ENCODE measurements at regions not wholly inside any gene's neighbourhood (a gene's known extent, or its start where the extent isn't known, plus 50 kb on each side); places are given as distances from the start of the nearest gene placed in this dataset.

DNA sequence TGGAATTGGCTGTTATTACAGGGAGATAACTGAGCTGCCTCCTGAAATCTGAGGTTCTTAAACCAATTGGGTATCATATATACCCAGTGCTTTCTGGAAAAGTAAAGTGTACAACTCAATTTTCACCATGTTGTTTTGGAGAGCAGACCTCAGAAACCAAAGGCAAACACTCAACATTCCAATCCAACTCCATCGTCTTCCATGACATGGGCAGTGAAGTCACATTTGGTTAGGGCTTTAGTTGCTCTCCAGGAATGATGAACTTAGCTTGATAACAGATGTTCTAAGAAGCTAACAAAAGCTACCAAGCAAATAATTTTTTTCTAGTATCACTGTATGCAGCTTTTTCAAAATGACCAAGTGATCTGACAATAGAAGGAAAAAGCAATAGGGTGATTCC is 107.0 kb upstream of the SLC35G4 start:
- no peak overlapping the region for H3K27ac Mint-ChIP-seq
- H3K4me3 Mint-ChIP-seq = no peak overlapping the region
- intact Hi-C loops (cut with micrococcal nuclease) = no loop called here
- peaks cover 6% of the 10 kb centered on the region for H3K27me3 Mint-ChIP-seq (ENCODE audit: low read depth)
- H3K4me1 Mint-ChIP-seq (ENCODE audit: low read depth) = no peaks in the 10 kb centered on the region
- H3K9me3 Mint-ChIP-seq = no peaks in the 10 kb centered on the region
- DNase-seq = no peak
- no peaks in the 10 kb centered on the region for H3K36me3 Mint-ChIP-seq (ENCODE audit: low read depth)
- CTCF ChIA-PET = no interaction called here

DNA sequence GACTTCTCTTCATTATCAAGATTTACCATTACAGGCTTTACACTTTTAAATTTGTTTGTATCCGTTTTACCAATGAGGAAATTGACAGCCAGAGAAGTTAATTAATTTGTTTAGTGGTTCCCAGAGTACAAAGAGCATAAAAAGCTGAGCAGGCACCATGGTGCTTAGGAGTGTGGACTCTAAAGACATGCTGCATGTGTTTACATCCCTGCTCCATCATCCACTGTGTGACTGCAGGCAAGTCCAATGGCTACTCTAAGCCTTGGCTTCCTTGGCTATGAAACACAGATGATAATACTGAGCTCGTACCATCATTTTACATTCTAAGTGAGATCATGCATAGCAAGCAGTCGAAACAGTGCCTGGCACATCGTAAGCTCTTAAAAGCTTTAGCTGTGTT is 108.0 kb upstream of the SLC35G4 start:
- intact Hi-C loops (cut with micrococcal nuclease) = no loop called here
- DNase-seq = no peak
- Mint-ChIP-seq H3K27me3 (ENCODE audit: low read depth) (peaks cover 6% of the 10 kb centered on the region), H3K27ac (no peak overlapping the region), H3K4me3 (no peak overlapping the region), H3K4me1 (ENCODE audit: low read depth) (no peaks in the 10 kb centered on the region), H3K9me3 (no peaks in the 10 kb centered on the region), H3K36me3 (ENCODE audit: low read depth) (no peaks in the 10 kb centered on the region)
- CTCF ChIA-PET = interaction anchor here (1.1 kb wide), 1 partner anchor 9 kb away, joined by 3 read pairs; no protein-coding TSS in a partner anchor

DNA sequence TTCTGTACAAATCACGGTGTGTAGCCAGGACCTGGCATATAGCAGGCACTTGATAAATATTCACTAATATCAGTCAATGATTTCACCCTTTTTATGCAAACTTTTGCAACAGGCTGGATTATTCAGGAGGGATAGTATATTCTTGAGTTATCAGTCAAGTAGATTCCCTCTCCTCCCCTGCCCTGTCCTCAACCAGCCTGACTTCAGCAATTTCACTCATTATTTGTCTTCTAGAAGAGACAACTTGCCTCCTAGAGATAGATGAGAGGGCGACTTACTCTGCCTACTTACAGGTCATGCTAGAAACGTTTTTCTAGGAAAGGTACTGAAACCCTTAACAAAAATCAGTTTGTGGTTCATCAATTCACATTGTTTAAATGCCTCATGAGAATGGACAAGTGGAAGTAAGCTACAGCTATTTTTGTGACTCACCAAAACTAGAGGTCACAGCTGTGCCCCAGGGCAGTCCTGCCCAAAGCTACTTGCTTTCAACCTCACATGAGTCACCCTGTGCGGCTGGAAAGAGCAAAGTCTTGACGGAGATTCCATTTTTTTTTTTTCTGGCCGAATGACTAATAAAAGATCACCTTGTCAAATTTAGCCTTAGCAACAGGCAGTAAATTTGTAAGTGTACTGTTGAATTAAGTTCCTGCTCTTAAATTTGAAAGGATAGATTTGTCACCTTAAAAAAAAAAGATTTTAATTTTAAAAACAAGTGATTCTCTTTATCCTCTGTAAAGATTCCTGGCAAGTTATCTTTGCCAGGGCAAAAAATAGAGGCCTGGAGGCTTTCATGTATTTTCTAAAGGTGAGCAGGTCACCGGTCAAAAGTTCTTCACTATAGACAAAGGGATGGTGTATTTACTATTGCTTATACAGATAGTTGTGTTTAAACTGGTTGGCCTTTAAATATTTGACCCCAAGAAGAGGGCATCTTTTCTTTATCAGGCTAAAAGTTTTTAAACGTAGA is 109.0 kb upstream of the SLC35G4 start:
- Mint-ChIP-seq H3K9me3 (no peaks in the 10 kb centered on the region), H3K27ac (no peak overlapping the region), H3K27me3 (ENCODE audit: low read depth) (peaks cover 6% of the 10 kb centered on the region), H3K36me3 (ENCODE audit: low read depth) (no peaks in the 10 kb centered on the region), H3K4me3 (no peak overlapping the region), H3K4me1 (ENCODE audit: low read depth) (no peaks in the 10 kb centered on the region)
- intact Hi-C loops (cut with micrococcal nuclease) = no loop called here
- CTCF ChIA-PET = no interaction called here
- DNase-seq = no peak

DNA sequence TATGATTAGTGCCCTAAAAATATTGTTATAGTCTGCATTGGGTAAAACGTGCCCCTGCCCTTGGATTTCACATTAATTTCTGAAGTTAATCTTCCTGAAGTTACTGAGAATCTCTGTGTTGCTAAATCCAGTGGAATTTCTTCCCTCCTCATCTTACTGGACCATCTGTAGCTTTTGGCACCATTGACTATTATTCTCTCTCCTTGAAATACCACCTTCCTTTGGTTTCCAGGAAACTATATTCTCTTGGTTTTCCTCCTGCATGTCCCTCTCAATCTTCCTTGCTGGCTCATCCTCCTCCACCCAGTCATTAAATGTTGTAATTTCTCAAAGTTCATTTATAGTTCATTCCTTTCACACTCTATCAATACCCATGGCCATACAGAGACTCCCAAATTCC is 110.6 kb upstream of the SLC35G4 start:
- peaks cover 4% of the 10 kb centered on the region for H3K27me3 Mint-ChIP-seq (ENCODE audit: low read depth)
- CTCF ChIA-PET = no interaction called here
- DNase-seq = no peak
- no peaks in the 10 kb centered on the region for H3K4me1 Mint-ChIP-seq (ENCODE audit: low read depth)
- no peak overlapping the region for H3K4me3 Mint-ChIP-seq
- intact Hi-C loops (cut with micrococcal nuclease) = no loop called here
- H3K9me3 Mint-ChIP-seq = no peaks in the 10 kb centered on the region
- no peak overlapping the region for H3K27ac Mint-ChIP-seq
- H3K36me3 Mint-ChIP-seq (ENCODE audit: low read depth) = no peaks in the 10 kb centered on the region

DNA sequence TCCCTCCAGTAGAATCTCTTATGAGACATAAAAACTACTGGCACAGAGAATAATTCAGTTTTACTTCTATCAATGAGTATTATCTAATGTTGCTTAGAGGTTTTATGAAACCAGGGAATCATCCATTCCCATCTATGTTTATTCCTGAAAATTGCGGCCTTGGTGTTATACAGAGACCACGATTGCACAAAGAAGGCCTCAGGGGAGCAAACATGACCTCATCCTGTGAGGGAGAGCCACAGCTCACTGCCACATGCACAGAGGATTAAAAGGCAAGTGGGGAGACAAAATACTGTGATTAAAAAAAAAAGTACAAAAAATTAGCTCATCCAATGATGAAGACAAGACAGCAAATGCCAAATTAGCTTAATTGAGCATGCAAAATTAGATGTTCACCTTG is 111.8 kb upstream of the SLC35G4 start:
- H3K9me3 Mint-ChIP-seq = no peaks in the 10 kb centered on the region
- H3K36me3 Mint-ChIP-seq (ENCODE audit: low read depth) = no peaks in the 10 kb centered on the region
- no peak for DNase-seq
- no peak overlapping the region for H3K4me3 Mint-ChIP-seq
- H3K27me3 Mint-ChIP-seq (ENCODE audit: low read depth) = peaks cover 2% of the 10 kb centered on the region
- CTCF ChIA-PET = no interaction called here
- intact Hi-C loops (cut with micrococcal nuclease) = no loop called here
- no peaks in the 10 kb centered on the region for H3K4me1 Mint-ChIP-seq (ENCODE audit: low read depth)
- no peak overlapping the region for H3K27ac Mint-ChIP-seq

DNA sequence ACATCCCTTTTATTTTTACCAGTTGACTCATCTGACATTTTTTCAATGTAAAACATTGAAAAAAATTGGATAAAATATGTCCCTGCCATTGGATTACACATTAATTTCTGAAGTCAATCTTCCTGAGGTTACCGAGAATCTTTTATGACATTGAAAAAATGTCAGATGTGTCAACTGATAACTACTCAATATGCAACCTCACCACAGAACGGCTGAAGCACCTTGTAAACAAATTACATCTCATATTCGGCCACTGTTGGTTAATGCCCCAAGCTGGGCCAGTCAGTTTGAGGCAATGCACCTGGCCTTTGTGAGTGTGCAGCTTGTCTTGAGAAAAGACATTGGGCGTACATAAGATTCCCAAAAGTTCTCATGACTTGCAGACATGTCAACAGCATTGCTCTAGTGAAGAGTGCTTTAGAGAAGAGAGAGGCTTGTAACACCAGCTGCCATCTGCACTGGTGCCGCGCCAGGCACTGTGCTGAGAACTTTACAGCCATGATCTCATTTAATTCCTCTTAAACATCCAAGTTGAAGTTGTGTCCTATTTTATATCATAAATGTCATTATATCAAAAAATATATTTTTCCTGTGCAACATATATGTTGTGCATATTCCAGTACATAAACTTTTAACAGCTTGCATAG is 112.7 kb upstream of the SLC35G4 start:
- H3K36me3 Mint-ChIP-seq (ENCODE audit: low read depth) = no peaks in the 10 kb centered on the region
- H3K9me3 Mint-ChIP-seq = no peaks in the 10 kb centered on the region
- H3K4me1 Mint-ChIP-seq (ENCODE audit: low read depth) = no peaks in the 10 kb centered on the region
- DNase-seq = no peak
- H3K4me3 Mint-ChIP-seq = no peak overlapping the region
- intact Hi-C loops (cut with micrococcal nuclease) = no loop called here
- no peak overlapping the region for H3K27ac Mint-ChIP-seq
- H3K27me3 Mint-ChIP-seq (ENCODE audit: low read depth) = peaks cover 2% of the 10 kb centered on the region
- CTCF ChIA-PET = no interaction called here

DNA sequence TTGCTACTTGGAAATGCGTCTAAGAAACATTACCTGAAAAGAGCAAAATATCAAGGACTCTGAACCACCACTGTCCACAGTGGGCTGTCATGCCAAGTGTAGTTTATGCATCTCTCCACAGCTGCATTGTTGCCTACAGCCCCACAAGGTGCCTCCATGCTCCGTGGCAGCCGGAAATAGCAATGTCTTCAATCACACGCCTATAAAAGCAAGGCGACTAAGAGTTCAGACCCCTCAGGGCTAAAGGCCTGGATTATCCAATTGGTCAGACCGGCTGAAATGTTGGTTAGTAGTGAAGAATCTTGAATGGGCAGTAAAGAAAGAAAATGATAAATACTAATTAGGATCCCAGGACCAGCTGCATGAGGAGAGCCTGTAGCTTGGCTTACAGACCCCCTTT is 114.0 kb upstream of the SLC35G4 start:
- no peak overlapping the region for H3K27ac Mint-ChIP-seq
- H3K4me1 Mint-ChIP-seq (ENCODE audit: low read depth) = no peaks in the 10 kb centered on the region
- H3K27me3 Mint-ChIP-seq (ENCODE audit: low read depth) = peaks cover 2% of the 10 kb centered on the region
- intact Hi-C loops (cut with micrococcal nuclease) = no loop called here
- H3K36me3 Mint-ChIP-seq (ENCODE audit: low read depth) = no peaks in the 10 kb centered on the region
- CTCF ChIA-PET = no interaction called here
- H3K9me3 Mint-ChIP-seq = no peaks in the 10 kb centered on the region
- H3K4me3 Mint-ChIP-seq = no peak overlapping the region
- no peak for DNase-seq

DNA sequence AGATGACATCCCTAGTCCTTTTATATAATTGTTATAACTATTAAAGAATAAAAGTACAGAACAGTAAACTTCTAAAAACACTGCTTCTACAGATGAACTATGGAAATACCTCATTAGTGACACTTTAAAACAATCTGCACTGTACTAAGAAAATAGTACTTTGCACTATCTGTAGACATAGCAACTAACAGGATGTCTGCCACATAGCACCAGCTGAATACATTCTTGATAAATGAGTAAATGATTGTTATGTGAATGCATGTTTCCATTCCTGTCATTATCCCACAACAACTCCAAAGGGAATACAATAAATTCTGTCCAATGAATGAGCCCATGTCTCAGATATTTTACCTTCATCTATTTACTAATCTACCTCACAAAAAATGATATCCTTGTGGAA is 115.3 kb upstream of the SLC35G4 start:
- DNase-seq = no peak
- intact Hi-C loops (cut with micrococcal nuclease) = no loop called here
- Mint-ChIP-seq H3K9me3 (no peaks in the 10 kb centered on the region), H3K27ac (no peak overlapping the region), H3K27me3 (ENCODE audit: low read depth) (no peaks in the 10 kb centered on the region), H3K36me3 (ENCODE audit: low read depth) (no peaks in the 10 kb centered on the region), H3K4me1 (ENCODE audit: low read depth) (no peaks in the 10 kb centered on the region), H3K4me3 (no peak overlapping the region)
- CTCF ChIA-PET = no interaction called here

DNA sequence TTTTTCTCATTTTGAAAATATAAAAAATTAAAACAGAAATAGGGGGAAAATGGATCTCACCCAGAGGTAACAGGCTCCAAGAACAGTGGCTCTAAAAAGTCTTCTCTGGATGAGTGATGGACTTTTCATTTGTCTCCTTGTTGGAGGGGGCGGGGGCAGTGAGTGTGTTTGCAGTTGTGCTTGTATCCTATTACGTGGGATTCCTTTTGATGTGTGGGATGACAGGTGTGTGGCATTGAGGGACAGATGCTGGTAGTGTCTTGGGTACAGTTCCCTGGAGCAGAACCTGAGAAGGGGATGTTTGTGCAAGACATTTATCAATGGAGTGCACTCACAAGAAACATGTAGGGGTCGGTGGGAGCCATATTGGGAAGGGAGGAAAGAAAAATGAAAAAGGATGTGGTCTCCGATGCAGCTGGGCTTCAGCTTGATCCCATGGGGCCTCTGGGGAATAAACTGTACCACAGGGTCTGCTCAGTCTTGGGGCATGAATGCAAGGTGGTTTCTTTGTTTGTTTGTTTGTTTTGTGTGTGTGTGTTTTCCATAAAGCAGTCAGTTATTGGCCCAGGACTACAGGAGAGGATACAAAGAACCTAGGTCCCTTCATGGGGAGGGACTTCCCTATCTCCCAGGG is 120.0 kb upstream of the SLC35G4 start:
- CTCF ChIA-PET = no interaction called here
- Mint-ChIP-seq H3K27ac (no peak overlapping the region), H3K27me3 (ENCODE audit: low read depth) (no peaks in the 10 kb centered on the region), H3K9me3 (no peaks in the 10 kb centered on the region), H3K4me1 (ENCODE audit: low read depth) (no peaks in the 10 kb centered on the region), H3K36me3 (ENCODE audit: low read depth) (no peaks in the 10 kb centered on the region), H3K4me3 (no peak overlapping the region)
- intact Hi-C loops (cut with micrococcal nuclease) = no loop called here
- DNase-seq = no peak

DNA sequence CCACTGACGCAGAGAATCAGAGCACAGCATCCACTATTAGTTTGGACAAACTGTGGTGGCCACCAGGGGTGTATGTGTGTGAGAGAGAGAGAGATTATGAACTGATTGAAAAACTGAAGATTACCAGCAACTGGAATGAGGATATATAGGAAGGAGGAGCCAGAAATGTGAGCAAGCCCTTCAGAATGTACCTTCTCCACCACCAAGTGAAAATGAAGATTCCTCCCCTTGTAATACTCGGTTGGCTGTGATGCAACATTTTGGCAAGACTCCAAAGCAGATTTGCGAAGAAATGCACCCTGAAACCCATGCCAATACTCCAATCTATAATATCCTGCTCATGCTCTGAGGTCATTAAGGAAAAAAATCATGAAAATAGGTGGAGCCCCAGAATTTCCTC is 121.2 kb upstream of the SLC35G4 start:
- H3K36me3 Mint-ChIP-seq (ENCODE audit: low read depth) = no peaks in the 10 kb centered on the region
- no peak for DNase-seq
- no peak overlapping the region for H3K4me3 Mint-ChIP-seq
- intact Hi-C loops (cut with micrococcal nuclease) = no loop called here
- H3K9me3 Mint-ChIP-seq = no peaks in the 10 kb centered on the region
- no peaks in the 10 kb centered on the region for H3K27me3 Mint-ChIP-seq (ENCODE audit: low read depth)
- H3K27ac Mint-ChIP-seq = no peak overlapping the region
- H3K4me1 Mint-ChIP-seq (ENCODE audit: low read depth) = no peaks in the 10 kb centered on the region
- CTCF ChIA-PET = no interaction called here

DNA sequence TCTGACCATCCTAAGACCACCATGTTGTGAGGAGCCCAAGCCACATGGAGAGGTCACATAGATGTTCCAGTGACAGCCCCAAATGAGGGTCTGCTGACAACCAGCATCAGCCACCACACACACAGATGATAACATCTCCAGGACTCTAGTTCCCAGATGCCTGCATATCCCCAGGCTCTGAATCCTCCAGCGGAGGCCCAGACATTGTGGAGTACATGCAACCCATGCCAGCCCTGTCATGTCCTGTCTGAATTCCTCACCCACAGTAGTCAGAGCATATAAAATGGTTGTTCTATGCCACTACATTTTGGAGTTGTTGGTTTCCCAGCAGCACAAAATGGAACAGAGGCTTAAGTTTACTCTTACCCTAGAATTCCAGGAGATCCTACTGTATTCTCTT is 122.0 kb upstream of the SLC35G4 start:
- no peaks in the 10 kb centered on the region for H3K36me3 Mint-ChIP-seq (ENCODE audit: low read depth)
- no peaks in the 10 kb centered on the region for H3K4me1 Mint-ChIP-seq (ENCODE audit: low read depth)
- no peak for DNase-seq
- no peak overlapping the region for H3K4me3 Mint-ChIP-seq
- no peaks in the 10 kb centered on the region for H3K27me3 Mint-ChIP-seq (ENCODE audit: low read depth)
- intact Hi-C loops (cut with micrococcal nuclease) = no loop called here
- CTCF ChIA-PET = no interaction called here
- H3K27ac Mint-ChIP-seq = no peak overlapping the region
- H3K9me3 Mint-ChIP-seq = no peaks in the 10 kb centered on the region

DNA sequence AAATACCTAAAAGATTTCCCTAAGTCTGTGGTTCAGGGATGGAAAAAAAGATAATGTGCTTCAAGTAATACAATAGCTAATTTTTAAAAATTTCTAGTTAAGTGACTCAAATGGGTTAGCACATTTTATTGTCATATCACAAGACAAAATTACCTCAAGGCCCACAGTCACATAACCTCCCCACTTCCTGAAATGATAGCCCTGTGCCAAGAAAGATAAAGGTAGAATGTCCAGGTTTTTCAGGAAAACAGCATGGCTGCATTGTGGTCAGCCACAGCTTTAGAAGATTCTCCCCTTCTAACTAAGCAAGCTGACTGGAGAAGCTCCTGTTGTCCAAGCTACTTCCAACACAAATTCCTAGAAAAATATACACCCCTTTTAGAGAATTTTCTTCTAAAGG is 127.1 kb upstream of the SLC35G4 start:
- no peak for DNase-seq
- H3K36me3 Mint-ChIP-seq (ENCODE audit: low read depth) = no peaks in the 10 kb centered on the region
- H3K4me1 Mint-ChIP-seq (ENCODE audit: low read depth) = no peaks in the 10 kb centered on the region
- no peak overlapping the region for H3K27ac Mint-ChIP-seq
- H3K27me3 Mint-ChIP-seq (ENCODE audit: low read depth) = peaks cover 9% of the 10 kb centered on the region
- intact Hi-C loops (cut with micrococcal nuclease) = no loop called here
- CTCF ChIA-PET = interaction anchor here (0.6 kb wide), 1 partner anchor 61 kb away, joined by 5 read pairs; no protein-coding TSS in a partner anchor
- no peaks in the 10 kb centered on the region for H3K9me3 Mint-ChIP-seq
- no peak overlapping the region for H3K4me3 Mint-ChIP-seq

DNA sequence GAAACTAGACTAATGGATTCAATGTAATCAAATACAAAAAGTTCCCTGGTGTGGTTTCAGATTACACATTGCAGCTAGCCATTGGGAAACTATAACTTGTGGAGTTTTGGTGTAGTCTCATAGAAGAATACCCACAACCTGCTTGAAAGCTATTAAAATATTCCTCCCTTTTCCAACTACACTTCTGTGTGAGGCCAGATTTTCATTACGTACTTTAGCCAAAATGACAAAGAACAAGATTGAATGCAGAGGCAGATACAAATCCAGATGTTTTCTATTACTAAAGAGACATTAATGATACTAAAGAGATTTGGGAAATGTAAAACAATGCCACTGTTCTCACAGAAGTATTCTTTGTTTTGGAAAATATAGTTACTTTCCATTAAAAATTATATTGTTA is 128.7 kb upstream of the SLC35G4 start:
- H3K27ac Mint-ChIP-seq = no peak overlapping the region
- intact Hi-C loops (cut with micrococcal nuclease) = no loop called here
- no peak for DNase-seq
- no peak overlapping the region for H3K4me3 Mint-ChIP-seq
- H3K9me3 Mint-ChIP-seq = no peaks in the 10 kb centered on the region
- H3K36me3 Mint-ChIP-seq (ENCODE audit: low read depth) = no peaks in the 10 kb centered on the region
- CTCF ChIA-PET = no interaction called here
- H3K4me1 Mint-ChIP-seq (ENCODE audit: low read depth) = no peaks in the 10 kb centered on the region
- peaks cover 9% of the 10 kb centered on the region for H3K27me3 Mint-ChIP-seq (ENCODE audit: low read depth)
